ELR (cell line): ENCODE measurements at regions not wholly inside any gene's neighbourhood (a gene's known extent, or its start where the extent isn't known, plus 50 kb on each side); places are given as distances from the start of the nearest gene placed in this dataset.

Source experiments
- DNase-seq: peaks from one replicate; pipeline ENCODE4 v3.0.0-alpha.2; 2015; ENCODE audit warnings: low read depth

DNA sequence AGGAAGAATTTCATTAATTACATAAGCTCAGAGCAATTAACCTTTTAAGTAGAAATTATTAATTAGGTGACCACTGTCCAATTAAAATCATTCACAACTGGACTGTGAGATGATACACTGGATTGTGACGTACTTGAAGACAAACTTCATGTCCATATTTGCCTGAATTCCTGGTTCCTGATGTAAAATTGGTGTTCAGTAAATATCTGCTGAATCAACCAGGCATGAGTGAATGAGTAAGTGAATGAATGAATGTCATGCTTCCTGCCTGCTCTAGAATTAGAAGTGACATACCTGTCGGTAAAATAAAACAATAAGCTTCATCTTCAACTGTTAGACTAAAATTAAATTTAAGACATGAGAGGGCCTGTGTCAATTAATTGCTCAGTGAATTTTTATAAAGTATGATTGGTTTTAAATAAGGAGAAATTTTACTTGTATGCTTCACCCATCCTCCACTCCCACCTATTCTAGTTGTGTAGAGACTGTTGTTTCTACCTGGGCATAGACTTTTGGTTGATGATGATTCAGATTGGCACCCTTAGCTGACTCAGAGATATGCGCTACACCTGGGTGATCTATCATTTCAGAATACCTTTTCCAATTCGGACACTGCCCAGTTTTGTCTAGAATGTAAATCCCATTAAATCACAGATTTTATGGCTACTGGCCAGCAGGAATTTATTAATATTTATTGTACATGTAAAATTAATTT is 56.9 kb upstream of the PTGS2 start:
- DNase-seq = no peak

DNA sequence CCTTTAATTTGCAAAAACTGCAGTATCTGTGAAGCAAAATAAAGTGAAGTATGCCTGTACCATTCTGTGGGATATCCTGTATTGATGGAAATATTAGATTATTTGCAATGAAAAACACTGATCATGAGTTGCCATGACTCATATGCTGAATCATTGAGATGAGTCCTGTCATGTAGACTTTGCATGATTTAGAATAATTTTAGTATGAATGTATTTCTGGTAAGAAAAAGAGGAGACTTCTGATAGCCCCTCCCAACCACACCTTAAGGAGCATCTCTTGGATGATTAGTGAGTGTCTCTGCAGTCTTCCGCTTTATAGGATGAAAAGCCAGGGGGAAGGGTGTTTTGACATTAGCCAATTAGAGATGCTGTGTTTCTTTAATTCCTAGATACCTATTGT is 55.2 kb upstream of the PTGS2 start:
- peak; percentile 71 for DNase-seq

DNA sequence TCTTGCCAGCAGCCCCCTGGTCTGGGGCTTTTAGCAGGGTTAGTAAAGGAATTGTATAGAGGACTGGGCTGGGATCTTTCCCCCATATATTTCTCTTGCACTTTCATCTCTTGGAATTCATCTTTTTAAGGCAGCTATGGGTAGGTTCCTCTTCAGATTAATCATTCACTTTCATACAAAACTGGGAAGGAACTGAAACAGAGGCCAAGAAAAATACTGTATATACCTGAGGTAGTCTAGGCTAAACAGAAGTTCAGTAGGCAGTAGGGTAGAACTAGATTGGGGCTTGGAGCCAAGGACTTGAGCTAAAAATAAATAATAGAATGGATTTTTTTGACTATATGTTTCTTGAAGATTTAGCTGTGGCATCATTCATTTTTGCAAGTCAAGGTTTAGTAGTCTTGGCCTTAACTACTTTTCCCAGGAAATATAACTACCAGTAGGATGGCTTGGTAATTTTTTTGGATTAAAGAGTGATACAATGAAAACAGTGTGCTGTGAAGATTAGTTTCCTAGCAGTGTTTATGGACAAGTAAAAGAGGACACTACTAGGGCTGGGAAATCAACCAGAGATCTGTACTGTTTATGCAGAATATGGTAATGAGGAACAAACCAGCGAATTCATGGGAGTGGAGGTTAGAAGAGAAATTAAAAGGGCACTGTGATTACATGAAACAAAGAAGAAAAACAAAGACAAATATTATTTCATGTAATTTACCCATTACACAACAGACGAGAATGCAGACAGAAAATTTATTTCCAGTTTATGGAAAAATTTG is 50.9 kb upstream of the PTGS2 start:
- no peak for DNase-seq
